Tibial artery (tissue), 4 donors: ENCODE measurements at regions not wholly inside any gene's neighbourhood (a gene's known extent, or its start where the extent isn't known, plus 50 kb on each side); places are given as distances from the start of the nearest gene placed in this dataset.

Source experiments
- DNase-seq, 2 donors: peaks; one replicate each; pipeline ENCODE4 v3.0.0-alpha.2; 2019
- H3K27ac ChIP-seq, 2 donors: fragments of 200-600 bp; sonication (generic) in 1 of 2; 1 replicate in 1 of 2; 2 replicates in 1 of 2; pipeline ENCODE4 v1.5.1; 2018 to 2019; ENCODE audit warnings: mild to moderate bottlenecking in 1 of 2
- H3K27me3 ChIP-seq, 2 donors: fragments of 200-600 bp; sonication (generic) in 1 of 2; one replicate each; pipeline versions ENCODE4 v1.5.1 to v1.6.0; 2016 to 2019
- H3K36me3 ChIP-seq, 3 donors: fragments of 200-600 bp; sonication (generic) in 2 of 3; one replicate each; pipeline ENCODE4 v1.5.1; 2016 to 2019; ENCODE audit warnings: mild to moderate bottlenecking in 2 of 3
- H3K4me1 ChIP-seq, 4 donors: fragments of 200-600 bp; sonication (generic) in 2 of 4; 1 replicate in 3 of 4; 2 replicates in 1 of 4; pipeline ENCODE4 v1.5.1; 2016 to 2019
- H3K4me3 ChIP-seq, 2 donors: fragments of 200-600 bp; sonication (generic) in 1 of 2; 1 replicate in 1 of 2; 2 replicates in 1 of 2; pipeline ENCODE4 v1.5.1; 2018 to 2019; ENCODE audit warnings: mild to moderate bottlenecking in 2 of 2
- H3K9me3 ChIP-seq, 3 donors: fragments of 200-600 bp; sonication (generic) in 1 of 3; one replicate each; pipeline ENCODE4 v1.5.1; 2016 to 2019
- intact Hi-C: fragments of 100-400 bp; cut with DNase I; formaldehyde crosslinking; loops from one replicate; pipeline ENCODE4 v1.15.0; 2023; ENCODE audit warnings: low total_unique reads
- TF ChIP-seq, protein P1 (sequence below), 2 experiments: fragments of 200-600 bp in 1 of 2; fragments of 450-650 bp in 1 of 2; IDR thresholded peaks; one replicate each; pipeline ENCODE4 v1.5.1; 2017 to 2019; ENCODE audit warnings: antibody characterized with exemption in 2 of 2, mild to moderate bottlenecking in 1 of 2, moderate library complexity in 1 of 2

DNA sequence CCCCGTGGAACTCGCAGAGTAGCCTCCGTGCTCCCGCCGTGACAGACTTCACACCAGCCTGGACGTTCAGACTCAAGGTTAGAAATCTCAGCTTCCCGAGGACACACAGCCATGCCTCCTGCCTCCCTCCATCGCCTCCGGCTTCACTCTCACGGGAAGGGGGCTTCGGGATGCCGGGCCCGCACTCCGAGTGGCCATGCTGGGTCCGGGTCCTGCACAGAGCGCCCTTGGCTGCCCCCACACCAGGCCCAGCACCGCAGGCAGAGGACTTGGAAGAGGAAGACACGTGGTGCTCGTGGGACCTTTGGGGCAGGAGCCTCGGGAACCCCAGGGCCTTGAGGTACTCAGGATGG lies 89.8 kb downstream of the PDGFA start:
- no peaks in the 10 kb centered on the region for H3K9me3 ChIP-seq
- H3K27me3 ChIP-seq = peaks cover 0 to 3% of the 10 kb centered on the region in 2 donors
- DNase-seq = no peak
- intact Hi-C loops = no loop called here
- no peak overlapping the region for H3K4me3 ChIP-seq
- TF ChIP-seq, protein P1, sequence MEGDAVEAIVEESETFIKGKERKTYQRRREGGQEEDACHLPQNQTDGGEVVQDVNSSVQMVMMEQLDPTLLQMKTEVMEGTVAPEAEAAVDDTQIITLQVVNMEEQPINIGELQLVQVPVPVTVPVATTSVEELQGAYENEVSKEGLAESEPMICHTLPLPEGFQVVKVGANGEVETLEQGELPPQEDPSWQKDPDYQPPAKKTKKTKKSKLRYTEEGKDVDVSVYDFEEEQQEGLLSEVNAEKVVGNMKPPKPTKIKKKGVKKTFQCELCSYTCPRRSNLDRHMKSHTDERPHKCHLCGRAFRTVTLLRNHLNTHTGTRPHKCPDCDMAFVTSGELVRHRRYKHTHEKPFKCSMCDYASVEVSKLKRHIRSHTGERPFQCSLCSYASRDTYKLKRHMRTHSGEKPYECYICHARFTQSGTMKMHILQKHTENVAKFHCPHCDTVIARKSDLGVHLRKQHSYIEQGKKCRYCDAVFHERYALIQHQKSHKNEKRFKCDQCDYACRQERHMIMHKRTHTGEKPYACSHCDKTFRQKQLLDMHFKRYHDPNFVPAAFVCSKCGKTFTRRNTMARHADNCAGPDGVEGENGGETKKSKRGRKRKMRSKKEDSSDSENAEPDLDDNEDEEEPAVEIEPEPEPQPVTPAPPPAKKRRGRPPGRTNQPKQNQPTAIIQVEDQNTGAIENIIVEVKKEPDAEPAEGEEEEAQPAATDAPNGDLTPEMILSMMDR (IDR thresholded peaks at IDR 0.05) = no peak
- H3K27ac ChIP-seq = no peak overlapping the region
- peaks cover 4 to 13% (median 13%) of the 10 kb centered on the region in 4 donors for H3K4me1 ChIP-seq
- H3K36me3 ChIP-seq = no peaks in the 10 kb centered on the region

DNA sequence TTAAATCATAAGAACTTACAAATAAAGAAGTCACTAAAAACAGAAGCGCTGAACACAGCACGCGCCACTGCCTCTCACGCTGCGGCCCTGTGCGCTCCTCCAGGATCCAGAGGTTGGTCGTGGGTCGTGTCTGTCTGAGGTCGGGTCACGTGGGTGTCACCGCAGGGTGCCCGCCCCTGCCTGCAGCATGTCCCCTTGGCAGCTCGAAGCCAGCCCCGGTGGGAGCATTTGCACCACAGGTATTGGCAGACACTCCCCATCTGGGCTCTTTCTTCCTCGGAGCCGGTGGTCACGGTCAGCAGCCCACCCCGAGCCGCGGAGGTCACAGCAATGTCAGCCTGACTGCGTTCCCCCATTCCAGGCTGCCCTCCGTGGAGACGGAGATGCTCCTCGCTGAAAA lies 88.6 kb downstream of the PDGFA start:
- DNase-seq = no peak
- Histone ChIP-seq H3K27me3 (peaks cover 0 to 3% of the 10 kb centered on the region in 2 donors), H3K27ac (no peak overlapping the region), H3K4me3 (no peak overlapping the region), H3K9me3 (no peaks in the 10 kb centered on the region), H3K36me3 (no peaks in the 10 kb centered on the region), H3K4me1 (peaks cover 0 to 3% (median under 1%) of the 10 kb centered on the region in 4 donors)
- intact Hi-C loops = no loop called here
- TF ChIP-seq, protein P1 (IDR thresholded peaks at IDR 0.05) = no peak

DNA sequence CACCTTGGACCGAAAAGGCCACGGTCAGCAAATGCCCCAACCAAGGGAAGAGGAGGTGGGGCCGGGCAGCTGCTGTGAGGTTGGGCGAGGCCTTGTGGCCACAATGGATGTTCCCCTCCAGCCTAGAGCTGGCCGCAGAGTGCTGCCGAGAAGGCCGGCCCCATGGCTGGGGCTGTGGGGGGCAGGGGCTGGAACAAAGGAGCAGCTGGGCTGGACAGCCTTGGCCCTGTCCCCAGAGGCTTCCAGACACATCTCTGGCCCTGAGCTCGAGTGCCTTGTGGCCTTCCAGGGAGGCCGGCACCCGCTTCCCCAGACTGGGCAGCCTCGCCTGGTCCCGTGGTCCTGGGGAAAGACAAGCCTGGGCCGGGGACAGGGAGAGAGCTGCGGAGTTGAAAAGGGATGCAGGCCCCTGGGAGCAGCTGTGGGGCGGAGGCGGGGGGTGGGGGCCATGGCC lies 88.0 kb downstream of the PDGFA start:
- Histone ChIP-seq H3K4me1 (peaks cover 0 to 3% (median 0%) of the 10 kb centered on the region in 4 donors), H3K4me3 (no peak overlapping the region), H3K9me3 (no peaks in the 10 kb centered on the region), H3K27me3 (peaks cover 0 to 3% of the 10 kb centered on the region in 2 donors), H3K27ac (no peak overlapping the region), H3K36me3 (no peaks in the 10 kb centered on the region)
- TF ChIP-seq, protein P1 (IDR thresholded peaks at IDR 0.05) = no peak
- no peak for DNase-seq
- intact Hi-C loops = no loop called here

DNA sequence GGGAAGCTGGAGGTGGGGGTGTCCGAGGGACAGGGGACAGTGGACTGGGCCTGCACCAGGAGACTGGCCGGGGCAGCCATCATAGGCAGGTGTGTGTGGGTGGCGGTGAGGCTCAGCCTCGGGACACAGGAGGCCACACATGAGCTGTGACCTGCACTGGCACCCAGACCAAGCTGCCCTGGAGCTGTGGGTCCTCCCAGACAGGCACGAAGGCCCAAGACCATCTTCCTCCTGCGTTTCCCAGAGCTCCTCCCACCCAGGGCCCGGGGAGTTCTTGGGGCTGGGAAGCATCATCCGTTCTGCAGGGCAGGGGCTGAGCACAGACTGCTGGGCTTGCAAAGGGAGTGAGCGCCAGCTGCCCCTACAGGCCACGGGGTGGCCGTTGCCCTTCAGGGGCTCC lies 87.4 kb downstream of the PDGFA start:
- peaks cover 0 to 3% (median 0%) of the 10 kb centered on the region in 4 donors for H3K4me1 ChIP-seq
- no peak for DNase-seq
- intact Hi-C loops = no loop called here
- no peaks in the 10 kb centered on the region for H3K36me3 ChIP-seq
- peaks cover 0 to 3% of the 10 kb centered on the region in 2 donors for H3K27me3 ChIP-seq
- H3K9me3 ChIP-seq = no peaks in the 10 kb centered on the region
- no peak overlapping the region for H3K4me3 ChIP-seq
- no peak overlapping the region for H3K27ac ChIP-seq
- TF ChIP-seq, protein P1 (IDR thresholded peaks at IDR 0.05) = no peak

DNA sequence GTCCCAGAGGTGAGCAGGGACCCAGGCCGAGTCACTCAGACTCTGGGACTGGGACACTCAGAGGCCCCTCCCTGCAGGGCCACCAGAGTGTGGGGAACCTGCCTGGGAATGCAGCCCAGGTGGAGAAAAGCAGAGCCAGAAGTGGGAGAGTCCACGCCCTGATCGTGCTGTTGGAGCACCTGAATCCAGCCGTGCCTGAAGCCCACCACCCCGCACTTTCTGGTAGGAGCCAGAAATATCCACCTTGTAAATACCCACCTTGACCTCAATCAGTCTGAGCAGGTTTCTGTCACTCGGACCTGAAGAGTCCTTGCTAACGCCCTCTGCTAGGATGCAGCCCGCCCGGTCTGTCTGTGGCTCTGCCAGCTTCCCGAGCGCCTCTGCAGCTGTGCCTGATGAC lies 86.7 kb downstream of the PDGFA start:
- TF ChIP-seq, protein P1 (IDR thresholded peaks at IDR 0.05) = no peak
- no peak for DNase-seq
- Histone ChIP-seq H3K9me3 (no peaks in the 10 kb centered on the region), H3K27ac (no peak overlapping the region), H3K27me3 (peaks cover 0 to 3% of the 10 kb centered on the region in 2 donors), H3K4me1 (peaks cover 0 to 3% (median 0%) of the 10 kb centered on the region in 4 donors), H3K36me3 (no peaks in the 10 kb centered on the region), H3K4me3 (no peak overlapping the region)
- intact Hi-C loops = no loop called here

DNA sequence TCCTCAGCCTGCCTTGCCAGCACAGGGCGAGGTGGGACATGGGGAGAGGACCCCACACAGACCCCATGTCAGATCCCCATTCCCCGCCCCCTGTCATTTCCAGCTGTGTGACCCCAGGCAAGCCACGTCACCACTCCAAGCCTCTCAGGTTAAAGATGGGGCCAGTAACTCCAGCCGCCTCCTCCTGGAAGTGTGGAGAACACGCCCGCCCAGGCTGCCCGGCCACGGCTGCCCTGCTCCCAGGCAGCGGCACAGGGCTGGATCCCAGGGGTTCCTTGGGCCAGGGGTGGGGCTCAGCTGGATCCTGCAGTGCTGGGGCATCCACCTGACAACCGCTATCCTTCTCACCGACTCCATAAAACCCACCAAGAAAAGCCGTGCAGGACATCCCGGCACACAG lies 86.1 kb downstream of the PDGFA start:
- no peak overlapping the region for H3K4me3 ChIP-seq
- H3K9me3 ChIP-seq = no peaks in the 10 kb centered on the region
- H3K4me1 ChIP-seq = peaks cover 0 to 3% (median 0%) of the 10 kb centered on the region in 4 donors
- DNase-seq = no peak
- peaks cover 0 to 3% of the 10 kb centered on the region in 2 donors for H3K27me3 ChIP-seq
- no peaks in the 10 kb centered on the region for H3K36me3 ChIP-seq
- TF ChIP-seq, protein P1 (IDR thresholded peaks at IDR 0.05) = no peak
- intact Hi-C loops = no loop called here
- no peak overlapping the region for H3K27ac ChIP-seq
